Neural cell (in vitro differentiated cells): ENCODE measurements at regions not wholly inside any gene's neighbourhood (a gene's known extent, or its start where the extent isn't known, plus 50 kb on each side); places are given as distances from the start of the nearest gene placed in this dataset.

Source experiments
- H2AFZ ChIP-seq: fragments of 200-600, 300-800 bp; sonication (generic), shearing (Covaris generic); 2 replicates; pipeline ENCODE4 v1.6.0; 2014; ENCODE audit warnings: low read depth, mild to moderate bottlenecking, antibody characterized with exemption, low read length, moderate library complexity
- H3F3A ChIP-seq: fragments of 200-600 bp; shearing (Covaris generic); 2 replicates; pipeline ENCODE4 v1.6.1; 2016; ENCODE audit warnings: mild to moderate bottlenecking, moderate library complexity, mixed read lengths, antibody characterized with exemption, low read length; ENCODE audit not compliant: insufficient read depth, poor library complexity, severe bottlenecking
- H3K27ac ChIP-seq: fragments of 200-600, 300-800 bp; sonication (generic), shearing (Covaris generic); 2 replicates; pipeline ENCODE4 v1.5.1; 2014; ENCODE audit warnings: mild to moderate bottlenecking, low read length, moderate library complexity
- H3K27me3 ChIP-seq: fragments of 300-800, 200-600 bp; sonication (generic), shearing (Covaris generic); 2 replicates; pipeline ENCODE4 v1.6.0; 2014; ENCODE audit warnings: mild to moderate bottlenecking, low read depth, low read length, moderate library complexity; ENCODE audit not compliant: insufficient read depth
- H3K36me3 ChIP-seq: fragments of 300-800, 200-600 bp; sonication (generic), shearing (Covaris generic); 2 replicates; pipeline ENCODE4 v1.5.1; 2014; ENCODE audit warnings: mild to moderate bottlenecking, antibody characterized with exemption, low read length, moderate library complexity; ENCODE audit not compliant: insufficient read depth
- H3K4me2 ChIP-seq: fragments of 300-800, 200-600 bp; sonication (generic), shearing (Covaris generic); 2 replicates; pipeline ENCODE4 v1.6.0; 2014; ENCODE audit warnings: mild to moderate bottlenecking, low read length
- H3K4me3 ChIP-seq: fragments of 300-800, 200-600 bp; sonication (generic), shearing (Covaris generic); 2 replicates; pipeline ENCODE4 v1.5.1; 2014; ENCODE audit warnings: mild to moderate bottlenecking, low read length, moderate library complexity
- H3K79me2 ChIP-seq: fragments of 200-600 bp; shearing (Covaris generic); replicated peaks from 2 replicates; pipeline ENCODE4 v1.6.0; 2014; ENCODE audit warnings: mild to moderate bottlenecking, low read length, moderate library complexity; ENCODE audit not compliant: insufficient read depth
- H3K9ac ChIP-seq: fragments of 300-800, 200-600 bp; sonication (generic), shearing (Covaris generic); 2 replicates; pipeline ENCODE4 v1.6.1; 2016; ENCODE audit warnings: mild to moderate bottlenecking, low read length, mixed read lengths
- H3K9me2 ChIP-seq: fragments of 200-600 bp; shearing (Covaris generic); 2 replicates; pipeline ENCODE4 v1.6.1; 2016; ENCODE audit warnings: mild to moderate bottlenecking, low read length, mixed read lengths; ENCODE audit not compliant: insufficient read depth
- H3K9me3 ChIP-seq: fragments of 200-600, 300-800 bp; sonication (generic), shearing (Covaris generic); 2 replicates; pipeline ENCODE4 v1.6.1; 2016; ENCODE audit warnings: mild to moderate bottlenecking, mixed run types, low read length, moderate library complexity, mixed read lengths
- H4K20me1 ChIP-seq: fragments of 200-600 bp; shearing (Covaris generic); 2 replicates; pipeline ENCODE4 v1.6.1; 2016; ENCODE audit warnings: mild to moderate bottlenecking, mixed run types; ENCODE audit not compliant: insufficient read depth
- EP300 ChIP-seq: fragments of 450-650 bp; conservative IDR thresholded peaks from 2 replicates; pipeline ENCODE4 v1.6.1; 2014; ENCODE audit warnings: antibody characterized with exemption, mild to moderate bottlenecking, moderate library complexity; ENCODE audit not compliant: poor library complexity, severe bottlenecking
- EZH2 ChIP-seq: fragments of 200-600, 300-800 bp; shearing (Covaris generic), sonication (generic); IDR thresholded peaks from 2 replicates; pipeline ENCODE4 v1.6.1; 2014; ENCODE audit warnings: antibody characterized with exemption, low read length, borderline replicate concordance, mild to moderate bottlenecking; ENCODE audit not compliant: insufficient read depth, poor library complexity, severe bottlenecking
- MXI1 ChIP-seq: fragments of 450-650 bp; conservative IDR thresholded peaks from 2 replicates; pipeline ENCODE4 v1.6.1; 2014; ENCODE audit warnings: antibody characterized with exemption, mild to moderate bottlenecking; ENCODE audit not compliant: poor library complexity, severe bottlenecking
- POLR2AphosphoS5 ChIP-seq: IDR thresholded peaks from 2 replicates; pipeline ENCODE4 v1.6.1; 2012
- RAD21 ChIP-seq: fragments of 450-650 bp; conservative IDR thresholded peaks from 2 replicates; pipeline ENCODE4 v1.6.1; 2014; ENCODE audit warnings: antibody characterized with exemption, mild to moderate bottlenecking, moderate library complexity
- REST ChIP-seq: IDR thresholded peaks from 2 replicates; pipeline ENCODE4 v1.6.1; 2012; ENCODE audit warnings: borderline replicate concordance
- SMC3 ChIP-seq: fragments of 450-650 bp; conservative IDR thresholded peaks from 2 replicates; pipeline ENCODE4 v1.6.1; 2014; ENCODE audit warnings: antibody characterized with exemption, mild to moderate bottlenecking, moderate library complexity; ENCODE audit not compliant: poor library complexity
- TAF1 ChIP-seq: IDR thresholded peaks from 2 replicates; pipeline ENCODE4 v1.6.1; 2012; ENCODE audit warnings: low read depth
- TF ChIP-seq, protein P1 (sequence below): fragments of 450-650 bp; IDR thresholded peaks from 2 replicates; pipeline ENCODE4 v1.5.1; 2014; ENCODE audit warnings: antibody characterized with exemption, mild to moderate bottlenecking, moderate library complexity; ENCODE audit not compliant: poor library complexity, severe bottlenecking

DNA sequence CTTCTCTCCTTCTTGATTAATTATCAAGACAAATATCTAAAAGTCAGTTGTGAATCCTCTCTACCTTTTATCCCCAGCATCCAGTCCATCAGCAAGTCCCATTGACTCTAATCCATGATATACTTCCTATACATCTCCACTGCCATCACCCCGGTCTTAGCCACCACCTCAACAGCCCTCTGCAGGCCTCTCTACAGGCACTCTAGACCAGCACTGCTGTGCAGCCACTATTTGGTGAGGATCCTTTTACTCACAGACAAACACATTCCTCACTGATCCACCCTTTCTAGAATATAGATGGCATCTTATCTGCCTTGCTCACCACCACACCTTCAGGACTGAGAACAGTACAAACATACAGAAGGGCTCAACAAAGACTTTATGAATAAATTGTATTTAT lies 221.7 kb downstream of the RFC3 start:
- H3K4me3 ChIP-seq, result no peak overlapping the region
- no peak overlapping the region for H3K9ac ChIP-seq
- no peak overlapping the region for H3K4me2 ChIP-seq
- no peaks in the 10 kb centered on the region for H3K9me3 ChIP-seq
- H3K27me3 ChIP-seq, result no peaks in the 10 kb centered on the region
- H3F3A ChIP-seq, result no peaks in the 10 kb centered on the region
- no peak overlapping the region for H3K27ac ChIP-seq
- TF ChIP-seq SMC3 (no peak), REST (no peak), EP300 (no peak), MXI1 (no peak), RAD21 (no peak), POLR2AphosphoS5 (no peak), EZH2 (no peak), TAF1 (no peak)
- TF ChIP-seq, protein P1, sequence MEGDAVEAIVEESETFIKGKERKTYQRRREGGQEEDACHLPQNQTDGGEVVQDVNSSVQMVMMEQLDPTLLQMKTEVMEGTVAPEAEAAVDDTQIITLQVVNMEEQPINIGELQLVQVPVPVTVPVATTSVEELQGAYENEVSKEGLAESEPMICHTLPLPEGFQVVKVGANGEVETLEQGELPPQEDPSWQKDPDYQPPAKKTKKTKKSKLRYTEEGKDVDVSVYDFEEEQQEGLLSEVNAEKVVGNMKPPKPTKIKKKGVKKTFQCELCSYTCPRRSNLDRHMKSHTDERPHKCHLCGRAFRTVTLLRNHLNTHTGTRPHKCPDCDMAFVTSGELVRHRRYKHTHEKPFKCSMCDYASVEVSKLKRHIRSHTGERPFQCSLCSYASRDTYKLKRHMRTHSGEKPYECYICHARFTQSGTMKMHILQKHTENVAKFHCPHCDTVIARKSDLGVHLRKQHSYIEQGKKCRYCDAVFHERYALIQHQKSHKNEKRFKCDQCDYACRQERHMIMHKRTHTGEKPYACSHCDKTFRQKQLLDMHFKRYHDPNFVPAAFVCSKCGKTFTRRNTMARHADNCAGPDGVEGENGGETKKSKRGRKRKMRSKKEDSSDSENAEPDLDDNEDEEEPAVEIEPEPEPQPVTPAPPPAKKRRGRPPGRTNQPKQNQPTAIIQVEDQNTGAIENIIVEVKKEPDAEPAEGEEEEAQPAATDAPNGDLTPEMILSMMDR, result no peak
- no peak overlapping the region for H2AFZ ChIP-seq
- no peaks in the 10 kb centered on the region for H3K9me2 ChIP-seq
- no peaks in the 10 kb centered on the region for H4K20me1 ChIP-seq
- H3K79me2 ChIP-seq, result no peaks in the 10 kb centered on the region
- no peaks in the 10 kb centered on the region for H3K36me3 ChIP-seq

GRCh38 chr13:34040863-34041262 lies 222.9 kb downstream of the RFC3 start:
- no peaks in the 10 kb centered on the region for H3K9me2 ChIP-seq

More at GRCh38 chr13:34040863-34041262, 222.9 kb downstream of the RFC3 start:
- Histone ChIP-seq H3K27me3 (no peaks in the 10 kb centered on the region), H3K9me3 (no peaks in the 10 kb centered on the region), H3F3A (no peaks in the 10 kb centered on the region), H3K9ac (no peak overlapping the region), H3K27ac (no peak overlapping the region), H4K20me1 (no peaks in the 10 kb centered on the region), H3K79me2 (no peaks in the 10 kb centered on the region), H3K4me2 (no peak overlapping the region), H3K4me3 (no peak overlapping the region), H3K36me3 (no peaks in the 10 kb centered on the region), H2AFZ (no peak overlapping the region)
- TF ChIP-seq EZH2 (no peak), RAD21 (no peak), SMC3 (no peak), TAF1 (no peak), MXI1 (no peak), POLR2AphosphoS5 (no peak), EP300 (no peak), REST (no peak)
- TF ChIP-seq, protein P1, result no peak
